Medulla oblongata (tissue), 1 donor: ENCODE measurements at regions not wholly inside any gene's neighbourhood (a gene's known extent, or its start where the extent isn't known, plus 50 kb on each side); places are given as distances from the start of the nearest gene placed in this dataset.
"Not testable (repeated sequence)": the region's sequence is repeated elsewhere in the genome, so short reads cannot be mapped to it uniquely, and the experiment has no call there.

ENCODE experiments used
- DNase-seq: peaks from one replicate; pipeline ENCODE4 v3.0.0-alpha.2; 2015; ENCODE audit errors: extremely low spot score

GRCh38 chrX:131826572-131826971 lies 196.5 kb upstream of the STK26 start:
- no peak for DNase-seq

- DNase-seq, result peak; percentile 44
Measured at GRCh38 chrX:131827935-131828334, 195.2 kb upstream of the STK26 start.

GRCh38 chrX:131828482-131828881 lies 194.6 kb upstream of the STK26 start:
- DNase-seq, result no peak

GRCh38 chrX:131830400-131831184 lies 192.5 kb upstream of the STK26 start:
- peak; percentile 87 for DNase-seq

GRCh38 chrX:131831185-131831520 lies 191.9 kb upstream of the STK26 start:
- no peak for DNase-seq

GRCh38 chrX:131836161-131836560 lies 186.9 kb upstream of the STK26 start:
- DNase-seq, result no peak

GRCh38 chrX:131837325-131837724 lies 185.8 kb upstream of the STK26 start:
- no peak for DNase-seq

GRCh38 chrX:131840799-131841495 lies 182.2 kb upstream of the STK26 start:
- no peak for DNase-seq

GRCh38 chrX:131841496-131842437 lies 181.3 kb upstream of the STK26 start:
- peak; percentile 39 for DNase-seq

- DNase-seq, result no peak
Measured at GRCh38 chrX:131843987-131844386, 179.1 kb upstream of the STK26 start.

- no peak for DNase-seq
Measured at GRCh38 chrX:131845201-131845600, 177.9 kb upstream of the STK26 start.

- no peak for DNase-seq
Measured at GRCh38 chrX:131845771-131846170, 177.3 kb upstream of the STK26 start.

GRCh38 chrX:131850964-131851363 lies 172.1 kb upstream of the STK26 start:
- not testable (repeated sequence) for DNase-seq

GRCh38 chrX:131853440-131853839 lies 169.7 kb upstream of the STK26 start:
- DNase-seq, result no peak

GRCh38 chrX:131854581-131854980 lies 168.5 kb upstream of the STK26 start:
- DNase-seq, result no peak

- DNase-seq, result no peak
Measured at GRCh38 chrX:131861088-131861787, 161.9 kb upstream of the STK26 start.

GRCh38 chrX:131862321-131862720 lies 160.8 kb upstream of the STK26 start:
- DNase-seq, result no peak

- no peak for DNase-seq
Measured at GRCh38 chrX:131869182-131869581, 153.9 kb upstream of the STK26 start.

GRCh38 chrX:131874300-131874699 lies 148.8 kb upstream of the STK26 start:
- DNase-seq, result no peak

- DNase-seq, result not testable (repeated sequence)
Measured at GRCh38 chrX:131875827-131876226, 147.3 kb upstream of the STK26 start.

GRCh38 chrX:131881194-131881593 lies 141.9 kb upstream of the STK26 start:
- no peak for DNase-seq

- not testable (repeated sequence) for DNase-seq
Measured at GRCh38 chrX:131885042-131885441, 138.1 kb upstream of the STK26 start.
